HG02678 (cell line): ENCODE measurements at regions not wholly inside any gene's neighbourhood (a gene's known extent, or its start where the extent isn't known, plus 50 kb on each side); places are given as distances from the start of the nearest gene placed in this dataset.
"Not testable (repeated sequence)": the region's sequence is repeated elsewhere in the genome, so short reads cannot be mapped to it uniquely, and the experiment has no call there.

ENCODE experiments used
- ATAC-seq: cut with Tn5 transposase; IDR thresholded peaks from one replicate; pipeline ENCODE4 v1.9.1; 2021; ENCODE audit warnings: mild to moderate bottlenecking, moderate library complexity; ENCODE audit not compliant: unreplicated experiment

DNA sequence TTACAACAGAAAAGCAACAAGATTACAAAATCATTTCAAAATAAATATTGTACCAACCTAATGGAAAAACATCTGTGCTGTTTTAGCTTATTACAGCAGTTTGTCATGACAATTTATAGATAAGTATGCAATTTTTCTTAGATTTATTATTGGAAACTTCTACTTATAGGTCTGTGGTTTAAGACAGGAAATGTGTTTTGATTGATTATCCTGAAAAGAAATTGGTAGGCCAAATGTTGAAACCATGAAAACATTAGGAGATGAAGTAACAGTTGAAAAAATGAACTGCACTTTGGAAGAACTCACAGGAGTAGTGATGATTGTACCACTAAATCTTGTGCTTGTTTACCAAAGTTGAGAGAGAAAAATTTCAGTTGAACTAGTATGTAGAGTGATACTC, 162.2 kb upstream of the GIMD1 start:
- no peak for ATAC-seq

DNA sequence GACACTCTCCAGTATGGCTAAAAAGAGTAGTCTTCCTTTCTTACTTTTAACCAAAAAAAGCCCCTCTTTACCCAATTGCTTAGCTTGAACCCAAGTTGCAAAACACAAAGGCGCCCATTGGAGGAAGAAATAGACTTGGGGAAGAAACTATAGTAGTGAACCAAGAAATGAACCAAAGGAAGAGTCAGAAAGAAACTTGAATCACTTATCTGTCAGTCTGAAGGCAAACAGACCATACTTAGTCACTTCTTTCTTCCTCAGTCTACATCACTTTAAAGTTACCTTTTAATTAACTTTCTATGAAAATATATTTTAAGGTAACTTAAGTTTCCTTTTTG, 161.4 kb upstream of the GIMD1 start:
- no peak for ATAC-seq

DNA sequence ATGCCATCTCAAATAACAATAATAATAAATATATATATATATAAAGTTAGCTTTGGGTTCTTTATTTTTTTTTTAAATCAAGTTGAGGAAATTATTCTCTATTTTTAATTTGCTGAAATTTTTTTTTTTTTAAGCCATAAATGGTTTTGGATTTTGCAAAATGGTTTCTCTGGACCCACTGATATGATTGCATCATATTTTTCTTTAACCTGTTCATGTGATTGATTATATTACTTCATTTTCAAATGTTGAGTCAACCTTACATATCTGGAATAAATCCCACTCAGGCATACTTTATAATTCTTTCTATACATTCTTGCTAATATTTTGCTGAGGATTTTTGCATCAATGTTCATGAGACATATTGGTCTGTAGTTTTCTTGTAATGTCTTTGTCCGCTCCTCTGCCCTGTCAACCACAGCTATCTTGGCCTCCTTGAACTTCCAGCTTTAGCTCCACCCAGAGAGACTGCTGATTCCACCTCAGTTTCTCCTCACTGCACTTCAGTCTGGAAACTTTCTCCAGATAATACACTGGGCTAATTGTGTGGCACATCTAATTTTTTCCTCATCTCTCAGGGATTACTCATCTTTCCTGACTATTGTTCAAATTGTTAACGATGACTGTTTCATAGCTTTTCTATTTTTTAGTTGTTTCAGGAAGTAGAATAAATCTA, 160.9 kb upstream of the GIMD1 start:
- ATAC-seq: no peak

DNA sequence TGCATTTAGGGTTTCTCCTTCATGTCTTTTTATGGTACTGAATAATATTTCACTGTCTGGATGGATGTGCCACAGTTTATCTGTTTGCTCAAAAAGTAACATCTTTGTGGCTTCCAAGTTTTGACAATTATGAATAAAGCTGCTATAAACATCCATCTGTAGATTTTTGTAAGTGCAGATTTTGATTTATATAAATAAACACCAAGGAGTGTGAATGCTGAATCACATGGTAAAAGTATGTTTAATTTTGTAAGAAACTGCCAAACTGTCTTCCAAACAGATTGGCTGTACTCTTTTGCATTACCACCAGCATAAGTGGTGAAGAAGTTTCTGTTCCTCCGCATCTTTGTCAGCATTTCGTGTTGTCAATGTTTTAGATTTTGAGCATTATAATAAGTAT, 158.7 kb upstream of the GIMD1 start:
- ATAC-seq: no peak

DNA sequence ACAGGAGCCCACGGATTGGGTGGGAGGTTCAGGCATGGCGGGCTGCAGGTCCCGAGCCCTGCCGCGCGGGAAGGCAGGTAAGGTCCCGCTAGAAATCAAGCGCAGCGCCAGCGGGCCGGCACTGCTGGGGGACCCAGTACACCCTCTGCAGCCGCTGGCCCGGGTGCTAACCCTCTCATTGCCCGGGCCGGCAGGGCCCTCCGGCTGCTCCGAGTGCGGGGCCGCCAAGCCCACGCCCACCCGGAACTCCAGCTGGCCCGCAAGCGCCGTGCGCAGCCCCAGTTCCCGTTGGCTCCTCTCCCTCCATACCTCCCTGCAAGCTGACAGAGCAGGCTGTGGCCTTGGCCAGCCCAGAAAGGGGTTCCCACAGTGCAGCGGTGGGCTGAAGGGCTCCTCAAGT, 156.8 kb upstream of the GIMD1 start:
- ATAC-seq: not testable (repeated sequence)

DNA sequence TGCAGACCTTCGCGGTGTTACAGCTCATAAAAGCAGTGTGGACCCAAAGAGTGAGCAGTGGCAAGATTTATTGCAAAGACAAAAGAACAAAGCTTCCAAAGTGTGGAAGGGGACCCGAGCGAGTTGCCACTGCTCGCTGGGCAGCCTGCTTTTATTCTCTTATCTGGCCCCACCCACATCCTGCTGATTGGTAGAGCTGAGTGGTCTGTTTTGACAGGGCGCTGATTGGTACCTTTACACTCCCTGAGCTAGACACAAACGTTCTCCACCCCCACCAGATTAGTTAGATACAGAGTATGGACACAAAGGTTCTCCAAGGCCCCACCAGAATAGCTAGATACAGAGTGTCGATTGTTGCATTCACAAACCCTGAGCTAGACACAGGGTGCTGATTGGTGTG, 156.2 kb upstream of the GIMD1 start:
- not testable (repeated sequence) for ATAC-seq

DNA sequence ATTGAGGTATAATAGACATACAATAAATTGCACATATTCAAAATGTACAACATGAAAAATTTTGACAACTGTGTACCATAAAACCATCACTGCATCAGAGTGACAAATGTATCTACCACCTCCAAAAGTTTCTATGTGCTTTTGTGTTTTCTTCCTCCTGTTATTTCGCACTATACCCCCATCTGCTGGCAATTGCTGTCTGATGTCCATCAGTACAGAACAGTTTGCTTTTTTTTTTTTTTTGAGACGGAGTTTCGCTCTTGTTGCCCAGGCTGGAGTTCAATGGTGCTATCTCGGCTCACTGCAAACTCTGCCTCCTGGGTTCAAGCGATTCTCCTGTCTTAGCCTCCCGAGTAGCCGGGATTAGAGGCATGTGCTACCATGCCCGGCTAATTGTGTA, 154.3 kb upstream of the GIMD1 start:
- no peak for ATAC-seq

DNA sequence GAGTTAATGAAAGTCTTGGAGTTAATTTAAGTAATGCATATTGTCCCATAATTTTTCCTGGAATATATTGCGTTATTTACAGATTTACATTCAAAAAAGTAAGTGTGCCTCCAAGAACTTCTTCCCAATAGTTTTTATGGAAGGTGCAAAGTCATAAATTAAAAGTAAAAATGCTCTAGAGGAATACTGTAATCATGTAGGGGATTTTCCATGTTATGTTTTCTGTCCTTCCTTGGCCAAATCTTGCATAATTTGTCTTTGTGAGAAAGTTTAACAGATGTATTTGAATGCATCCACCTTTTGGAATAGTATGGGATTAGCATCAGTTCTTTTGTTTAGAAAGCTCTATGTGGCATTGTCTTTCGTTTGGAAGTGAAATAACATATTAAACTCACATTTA, 144.1 kb upstream of the GIMD1 start:
- ATAC-seq: no peak

DNA sequence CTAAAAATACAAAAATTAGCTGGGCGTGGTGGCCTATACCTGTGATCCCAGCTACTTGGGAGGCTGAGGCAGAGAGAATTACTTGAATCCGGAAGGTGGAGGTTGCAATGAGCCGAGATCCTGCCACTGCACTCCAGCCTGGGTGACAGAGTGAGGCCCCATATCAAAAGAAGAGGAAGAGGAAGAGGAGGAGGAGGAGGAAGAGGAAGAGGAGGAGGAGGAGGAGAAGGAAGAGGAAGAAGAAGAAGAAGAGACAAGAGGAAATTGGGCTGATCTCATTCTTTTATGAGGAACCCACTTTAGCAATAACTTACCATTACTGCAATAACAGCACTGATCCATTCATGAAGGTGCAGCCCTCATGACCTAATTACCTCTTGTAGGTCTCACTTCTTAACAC, 138.9 kb upstream of the GIMD1 start:
- ATAC-seq: no peak

DNA sequence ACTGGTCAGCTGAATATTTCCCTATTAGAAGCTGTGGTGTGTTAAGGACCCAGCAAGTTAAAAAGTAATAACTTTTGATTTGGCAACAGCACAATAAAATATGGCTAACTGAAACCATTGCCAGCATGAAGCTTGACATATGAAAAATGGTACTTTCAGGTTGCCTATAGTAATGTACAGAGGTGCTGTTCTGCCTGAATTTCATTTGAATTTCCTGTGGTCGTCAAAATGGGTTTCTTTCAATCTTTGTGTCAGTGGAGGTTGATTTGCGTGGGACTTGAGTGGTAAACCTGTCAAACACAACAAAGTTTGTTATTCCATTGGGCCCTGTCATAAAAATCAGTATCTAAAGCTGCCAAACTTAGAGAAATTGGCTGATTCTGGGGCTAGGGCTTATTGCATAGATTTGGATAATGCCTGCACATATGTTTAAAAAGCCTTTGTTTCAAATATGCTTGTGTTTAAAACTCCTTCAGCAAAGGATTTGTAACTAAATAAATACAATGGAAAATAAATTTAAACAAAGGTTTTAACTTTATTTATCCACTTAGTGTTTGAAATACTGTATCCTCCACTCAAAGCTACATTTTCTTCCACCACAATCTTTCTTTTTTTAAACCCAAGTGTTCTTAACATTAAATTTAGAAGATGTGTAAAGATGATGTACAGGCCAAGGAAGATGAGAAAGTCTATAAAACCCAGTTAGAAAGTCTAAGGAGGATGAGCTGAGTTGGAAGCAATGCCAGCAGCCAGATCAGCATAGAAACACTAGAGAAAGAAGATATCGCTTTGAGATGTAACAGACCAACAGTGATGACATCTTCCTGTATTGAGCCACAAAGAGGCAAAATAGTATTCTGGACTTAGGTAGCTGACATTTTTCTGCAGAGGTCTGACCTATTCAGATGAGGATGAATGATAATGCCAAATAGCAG, 134.8 kb upstream of the GIMD1 start:
- ATAC-seq: no peak

DNA sequence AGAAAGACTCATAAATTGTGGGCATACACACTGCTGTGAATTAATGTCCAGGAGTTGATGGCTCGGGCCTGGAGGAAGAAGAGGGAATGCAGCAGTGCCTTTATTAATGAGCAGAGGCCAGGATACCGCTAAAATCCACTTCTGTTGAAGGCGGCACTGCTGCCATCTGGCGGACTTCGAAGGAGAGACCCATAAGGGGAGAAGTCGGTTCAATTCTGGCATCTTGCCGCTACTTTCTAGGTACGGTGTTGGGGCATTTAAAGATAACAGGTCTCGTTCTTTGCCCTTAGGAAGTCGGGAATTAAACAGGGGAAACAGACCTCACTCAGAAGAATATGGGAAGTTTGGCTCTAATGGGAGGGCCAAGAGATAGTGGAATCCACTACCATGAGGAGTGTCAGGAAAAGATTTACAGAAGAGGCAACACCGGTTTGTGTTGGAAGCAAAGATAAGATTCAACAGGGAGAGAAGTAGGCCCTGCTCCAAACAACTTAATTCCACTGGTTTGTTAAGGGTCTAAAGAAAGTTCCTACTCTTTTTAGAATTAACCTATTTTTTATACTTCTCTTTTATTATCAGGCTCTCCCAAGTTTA, 133.6 kb upstream of the GIMD1 start:
- ATAC-seq: peak; percentile 83

DNA sequence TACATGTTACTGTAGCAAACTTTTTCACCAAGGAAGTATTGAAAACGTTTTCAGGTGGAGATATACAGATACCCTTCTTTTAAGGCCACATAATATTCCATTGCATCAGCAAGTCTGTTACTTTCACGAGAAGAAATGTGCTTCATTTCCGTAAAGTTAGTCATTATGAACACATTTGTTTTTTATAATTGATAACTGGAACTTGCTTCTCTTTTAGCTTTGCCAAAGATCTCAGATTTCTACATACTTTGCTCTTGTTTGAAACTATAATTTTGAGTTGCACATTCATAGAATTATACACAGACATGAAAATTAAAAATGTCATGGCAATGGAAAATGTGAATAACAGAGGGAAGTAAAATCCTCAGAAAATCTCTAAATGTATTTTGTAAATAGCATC, 128.7 kb upstream of the GIMD1 start:
- no peak for ATAC-seq

DNA sequence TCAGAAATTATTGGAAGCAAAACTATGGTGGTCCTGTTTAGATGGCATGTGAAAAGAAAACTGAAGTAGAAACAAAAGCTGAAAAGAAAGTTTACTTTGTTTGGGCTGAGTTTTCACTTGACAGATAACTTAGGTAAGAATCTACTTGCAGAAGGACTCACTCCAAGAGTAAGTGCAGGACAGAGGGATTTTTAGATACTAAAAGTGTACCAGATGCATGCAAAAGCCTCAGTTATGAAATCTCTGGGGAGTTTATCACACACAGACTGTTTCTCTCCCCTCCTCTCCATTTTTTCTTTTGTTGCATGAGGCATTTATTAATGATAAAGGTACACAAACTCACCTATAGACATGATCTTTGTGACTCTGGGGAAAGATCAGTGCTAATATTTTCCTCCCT, 127.5 kb upstream of the GIMD1 start:
- no peak for ATAC-seq

DNA sequence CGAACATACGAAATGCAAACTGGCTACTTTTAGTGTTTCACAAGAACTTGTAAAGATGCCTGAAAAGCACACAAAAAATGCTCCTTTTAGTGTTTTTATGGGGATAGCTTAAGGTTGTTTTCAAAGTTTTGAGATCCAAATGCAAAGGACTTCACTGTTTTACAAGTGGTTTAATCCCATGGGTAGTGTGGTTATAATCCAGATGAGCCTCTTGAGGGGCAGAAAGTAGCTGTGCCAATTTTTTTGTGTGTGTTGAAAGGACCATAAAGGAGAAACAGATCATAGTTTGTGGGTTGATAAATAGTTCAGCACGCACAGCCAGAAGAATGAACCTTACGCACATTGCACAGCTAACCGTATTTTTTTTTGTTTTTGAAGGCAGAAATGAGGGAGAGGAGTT, 126.9 kb upstream of the GIMD1 start:
- no peak for ATAC-seq

DNA sequence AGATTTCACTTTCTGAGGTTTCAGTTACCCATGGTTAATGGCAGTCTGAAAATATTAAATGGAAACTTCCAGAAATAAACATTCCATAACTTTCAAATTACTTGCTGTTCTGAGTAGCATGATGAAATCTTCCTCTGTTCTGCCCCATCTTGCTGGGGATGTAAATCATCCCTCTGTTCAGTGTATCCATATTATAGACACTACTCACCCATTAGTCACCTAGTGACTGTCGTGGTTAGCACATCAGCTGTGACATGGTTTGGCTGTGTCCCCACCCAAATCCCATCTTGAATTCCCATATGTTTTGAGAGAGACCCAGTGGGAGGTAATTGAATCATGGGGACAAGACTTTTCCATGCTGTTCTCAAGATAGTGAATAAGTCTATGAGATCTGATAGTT, 125.5 kb upstream of the GIMD1 start:
- ATAC-seq: no peak

DNA sequence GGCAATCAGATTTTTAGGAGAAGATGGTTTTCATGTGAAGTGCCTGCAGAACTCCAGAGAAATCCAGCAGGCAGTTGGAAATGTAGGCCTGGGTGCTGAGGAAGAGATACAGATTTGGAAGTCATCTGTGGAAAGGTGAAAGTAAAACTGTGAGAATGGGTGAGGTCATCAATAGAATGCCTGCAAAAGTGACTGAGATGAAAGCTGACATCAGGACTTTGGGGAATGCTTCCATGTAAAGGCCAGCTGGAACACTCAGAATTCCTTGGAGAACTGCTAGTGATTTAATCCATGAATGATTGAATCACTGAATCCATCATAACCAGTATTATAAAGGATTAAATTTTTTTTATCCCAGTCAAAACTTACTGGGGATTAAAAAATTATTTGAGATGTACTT, 124.5 kb upstream of the GIMD1 start:
- no peak for ATAC-seq

DNA sequence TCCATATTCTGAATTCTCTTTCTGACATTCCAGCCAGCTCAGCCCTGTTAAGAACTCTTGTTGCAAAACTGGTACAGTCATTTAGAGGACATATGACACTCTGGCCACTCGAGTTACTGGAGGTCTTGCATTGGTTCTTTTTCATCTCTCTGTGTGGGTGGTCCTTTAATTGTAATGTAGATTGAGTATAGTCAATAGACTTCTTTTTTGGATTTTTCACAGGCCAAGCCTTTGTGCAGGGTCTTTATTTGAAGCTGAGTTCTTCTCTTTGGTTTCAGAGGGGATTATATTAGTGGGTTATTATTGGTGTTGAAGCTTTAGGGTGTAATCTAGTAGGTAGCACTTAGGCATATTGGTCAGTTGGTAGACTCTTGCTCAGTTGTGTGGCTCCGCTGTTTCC, 118.0 kb upstream of the GIMD1 start:
- no peak for ATAC-seq

DNA sequence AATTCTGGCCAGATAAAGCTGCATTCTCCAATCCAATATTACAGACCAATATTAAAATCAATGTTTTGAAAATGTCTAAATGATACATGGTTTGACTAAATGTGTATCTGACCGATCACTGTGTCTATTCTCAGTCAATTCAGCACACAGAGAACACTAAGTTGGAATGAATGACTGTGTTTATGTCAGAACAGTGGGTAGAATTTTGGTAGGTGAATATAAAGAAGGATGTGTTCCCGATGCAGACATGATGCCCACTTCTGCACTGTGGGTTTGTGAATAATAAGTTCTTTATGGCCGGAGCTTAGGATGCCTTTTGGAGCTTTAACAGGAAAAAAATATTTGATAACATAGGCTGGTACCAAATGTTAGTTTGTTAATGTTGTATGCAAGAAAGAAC, 113.2 kb upstream of the GIMD1 start:
- no peak for ATAC-seq

DNA sequence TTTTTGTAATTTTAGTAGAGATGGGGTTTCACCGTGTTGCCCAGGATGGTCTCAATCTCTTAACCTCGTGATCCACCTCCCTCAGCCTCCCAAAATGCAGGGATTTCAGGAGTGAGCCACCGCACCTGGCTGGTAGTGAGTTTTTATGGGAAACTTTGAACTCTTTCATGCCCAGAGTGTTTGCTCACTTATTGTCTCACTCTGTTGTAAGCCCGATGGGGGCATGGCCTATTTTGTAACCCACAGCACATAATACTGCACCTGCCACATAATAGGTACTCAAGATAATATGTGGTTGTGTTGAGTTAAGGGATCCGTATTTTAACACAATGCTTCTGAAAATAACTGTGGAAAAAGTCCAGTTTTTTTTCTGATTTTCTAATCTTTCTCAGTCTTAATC, 109.6 kb upstream of the GIMD1 start:
- no peak for ATAC-seq

DNA sequence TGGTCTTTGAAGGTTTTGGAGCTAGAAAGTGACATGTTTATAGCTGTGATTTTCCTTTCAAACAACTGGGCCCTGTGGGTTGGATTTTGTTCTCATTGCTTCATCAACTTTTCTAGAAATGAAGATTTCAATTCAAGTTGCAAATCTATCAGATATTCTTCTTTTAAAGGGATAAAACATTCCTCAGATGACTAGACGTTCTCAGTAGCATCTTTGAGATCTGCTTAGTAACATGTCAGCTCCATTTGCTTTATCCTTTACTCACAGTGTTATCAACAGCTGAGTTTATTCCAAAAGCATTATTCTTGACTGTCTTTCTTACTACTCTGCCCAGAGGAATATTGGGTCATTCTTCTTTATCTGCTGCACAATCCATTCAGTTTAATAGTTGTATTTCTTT, 108.2 kb upstream of the GIMD1 start:
- ATAC-seq: no peak

DNA sequence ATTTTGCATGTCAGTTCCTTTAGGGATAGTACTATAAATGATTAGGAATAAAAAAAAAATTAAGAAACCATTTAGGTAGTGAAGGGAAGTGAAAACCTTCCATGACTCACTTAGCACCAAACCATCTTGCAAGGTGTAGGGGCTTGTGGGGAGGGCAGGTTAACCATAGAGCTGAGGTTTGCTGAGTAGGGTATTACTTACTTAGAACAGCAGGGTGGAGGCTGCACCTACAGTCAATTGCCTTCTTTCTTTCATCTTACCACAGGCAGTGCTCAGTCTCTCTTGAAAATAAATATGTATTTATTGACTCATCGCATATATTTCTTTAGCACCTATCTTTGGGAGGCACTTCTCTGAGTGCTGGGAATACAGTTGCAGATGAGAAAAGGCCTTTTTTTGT, 104.9 kb upstream of the GIMD1 start:
- no peak for ATAC-seq

DNA sequence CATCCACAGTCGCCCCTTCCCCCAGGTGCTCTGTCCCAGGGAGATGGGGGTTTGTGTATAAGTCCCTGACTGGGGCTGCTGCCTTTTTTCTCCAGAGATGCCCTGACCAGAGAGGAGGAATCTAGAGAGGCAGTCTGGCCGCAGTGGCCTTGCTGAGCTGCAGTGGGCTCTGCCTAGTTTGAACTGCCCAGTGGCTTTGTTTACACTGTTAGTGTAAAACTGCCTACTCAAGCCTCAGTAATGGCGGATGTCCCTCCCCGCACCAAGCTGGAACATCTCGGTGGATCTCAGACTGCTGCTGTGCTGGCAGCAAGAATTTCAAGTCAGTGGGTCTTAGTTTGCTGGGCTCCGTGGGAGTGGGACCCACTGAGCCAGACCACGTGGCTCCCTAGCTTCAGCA, 102.6 kb upstream of the GIMD1 start:
- no peak for ATAC-seq
